IPS-NIHi7 (cell line): ENCODE measurements at regions not wholly inside any gene's neighbourhood (a gene's known extent, or its start where the extent isn't known, plus 50 kb on each side); places are given as distances from the start of the nearest gene placed in this dataset.

ENCODE experiments used
- DNase-seq: peaks from one replicate; pipeline ENCODE4 v3.0.0; 2012; ENCODE audit warnings: mixed read lengths; ENCODE audit errors: extremely low spot score

- DNase-seq = no peak
These were observed 79.0 kb upstream of the TCF7L2 start for GRCh38 chr10:112871021-112871420.

- no peak for DNase-seq
These were observed 77.3 kb upstream of the TCF7L2 start for GRCh38 chr10:112872728-112873127.

- no peak for DNase-seq
These were observed 76.5 kb upstream of the TCF7L2 start for GRCh38 chr10:112873541-112873940.

GRCh38 chr10:112874982-112875381 lies 75.1 kb upstream of the TCF7L2 start:
- DNase-seq = no peak

GRCh38 chr10:112875476-112876267 lies 74.4 kb upstream of the TCF7L2 start:
- no peak for DNase-seq

- DNase-seq = no peak
These were observed 69.2 kb upstream of the TCF7L2 start for GRCh38 chr10:112880633-112881530.

DNA sequence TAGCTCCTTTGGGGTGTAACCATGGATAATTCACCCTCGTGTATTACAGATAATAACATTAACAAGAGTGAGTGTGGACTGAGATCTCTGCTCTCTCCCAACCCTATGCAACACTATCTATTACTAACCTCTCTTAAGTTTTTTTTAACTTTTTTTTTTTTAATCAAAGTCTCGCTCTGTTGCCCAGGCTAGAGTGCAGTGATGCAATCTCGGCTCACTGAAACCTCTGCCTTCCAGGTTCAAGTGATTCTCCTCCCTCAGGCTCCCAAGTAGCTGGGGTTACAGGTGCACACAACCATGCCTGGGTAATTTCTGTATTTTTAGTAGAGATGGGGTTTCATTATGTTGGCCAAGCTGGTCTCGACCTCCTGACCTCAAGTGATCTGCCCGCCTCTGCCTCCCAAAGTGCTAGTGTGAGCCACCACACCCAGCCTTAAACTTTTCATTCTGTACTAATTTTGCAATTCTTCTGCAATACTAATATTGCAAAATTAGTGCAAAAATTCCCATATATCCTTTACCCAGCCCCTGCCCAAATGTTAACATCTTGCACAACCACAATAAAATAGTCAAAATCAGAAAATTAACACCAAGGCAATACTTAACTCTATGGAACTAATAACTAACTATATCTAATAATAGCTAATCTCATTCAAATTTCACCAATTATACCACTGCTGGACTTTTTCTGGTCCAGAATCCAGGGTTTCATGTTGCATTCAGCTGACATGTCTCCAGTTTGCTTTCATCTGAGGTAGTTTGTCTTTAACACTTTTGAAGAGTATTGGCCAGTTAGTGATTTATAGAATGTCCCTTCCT lies 66.5 kb upstream of the TCF7L2 start:
- DNase-seq = no peak

- no peak for DNase-seq
These were observed 65.9 kb upstream of the TCF7L2 start for GRCh38 chr10:112884179-112884504.

DNA sequence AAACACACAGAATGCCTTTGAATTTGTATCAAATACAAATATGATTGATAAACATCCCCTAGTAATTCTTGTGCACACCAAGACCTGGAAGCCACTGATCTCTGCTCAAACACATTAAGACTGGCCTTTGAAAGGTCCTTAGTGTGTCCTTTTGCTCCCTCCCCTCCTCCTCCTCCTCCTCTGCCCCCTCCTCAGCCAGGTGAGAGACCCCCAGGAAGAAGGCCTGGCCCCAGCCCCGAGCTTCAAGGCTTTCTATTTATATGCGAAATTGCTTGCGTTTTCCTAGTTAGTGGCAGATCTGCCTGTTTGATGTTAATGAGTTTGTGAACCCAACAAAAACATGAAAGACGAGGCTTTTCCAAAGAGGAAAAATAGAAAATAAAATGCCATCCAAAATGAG lies 63.6 kb upstream of the TCF7L2 start:
- no peak for DNase-seq

GRCh38 chr10:112887968-112888367 lies 62.1 kb upstream of the TCF7L2 start:
- no peak for DNase-seq

DNA sequence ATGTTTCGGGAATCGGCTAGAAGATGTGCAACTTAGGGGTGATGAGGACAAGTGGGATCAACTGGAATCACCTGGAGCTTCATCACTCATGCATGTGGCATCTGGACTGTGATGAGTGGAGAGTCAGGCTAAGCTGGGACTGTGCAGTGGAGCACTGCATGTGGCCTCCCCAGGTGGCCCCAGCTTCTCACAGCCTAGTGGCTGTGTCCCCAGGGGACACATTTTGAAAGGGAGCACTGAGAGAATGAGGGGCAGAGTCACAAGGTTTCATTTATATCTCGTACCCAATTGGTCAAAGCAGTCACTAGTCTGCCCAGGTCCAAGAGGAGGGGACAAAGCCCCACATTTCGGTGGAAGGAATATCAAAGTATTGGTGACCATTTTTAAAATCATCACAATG lies 54.8 kb upstream of the TCF7L2 start:
- DNase-seq = no peak

DNA sequence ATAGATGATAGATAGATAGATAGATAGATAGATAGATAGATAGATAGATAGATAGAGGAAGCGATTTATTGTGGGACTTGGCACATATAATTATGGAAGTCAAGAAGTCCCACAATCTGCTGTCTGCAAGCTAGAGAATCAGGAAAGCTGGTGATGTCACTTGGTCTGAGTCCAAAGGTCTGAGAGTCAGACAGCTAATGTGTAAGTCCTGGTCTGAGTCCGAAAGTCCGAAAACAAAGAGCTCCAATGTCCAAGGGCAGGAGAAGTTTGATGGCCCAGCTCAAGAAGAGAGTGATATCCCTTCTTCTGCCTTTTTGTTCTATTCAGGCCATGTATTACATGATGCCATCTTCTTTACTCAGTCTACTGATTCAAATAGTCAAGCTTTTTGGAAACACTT lies 53.8 kb upstream of the TCF7L2 start:
- DNase-seq = no peak

- no peak for DNase-seq
These were observed 53.3 kb upstream of the TCF7L2 start for GRCh38 chr10:112896722-112897121.

DNA sequence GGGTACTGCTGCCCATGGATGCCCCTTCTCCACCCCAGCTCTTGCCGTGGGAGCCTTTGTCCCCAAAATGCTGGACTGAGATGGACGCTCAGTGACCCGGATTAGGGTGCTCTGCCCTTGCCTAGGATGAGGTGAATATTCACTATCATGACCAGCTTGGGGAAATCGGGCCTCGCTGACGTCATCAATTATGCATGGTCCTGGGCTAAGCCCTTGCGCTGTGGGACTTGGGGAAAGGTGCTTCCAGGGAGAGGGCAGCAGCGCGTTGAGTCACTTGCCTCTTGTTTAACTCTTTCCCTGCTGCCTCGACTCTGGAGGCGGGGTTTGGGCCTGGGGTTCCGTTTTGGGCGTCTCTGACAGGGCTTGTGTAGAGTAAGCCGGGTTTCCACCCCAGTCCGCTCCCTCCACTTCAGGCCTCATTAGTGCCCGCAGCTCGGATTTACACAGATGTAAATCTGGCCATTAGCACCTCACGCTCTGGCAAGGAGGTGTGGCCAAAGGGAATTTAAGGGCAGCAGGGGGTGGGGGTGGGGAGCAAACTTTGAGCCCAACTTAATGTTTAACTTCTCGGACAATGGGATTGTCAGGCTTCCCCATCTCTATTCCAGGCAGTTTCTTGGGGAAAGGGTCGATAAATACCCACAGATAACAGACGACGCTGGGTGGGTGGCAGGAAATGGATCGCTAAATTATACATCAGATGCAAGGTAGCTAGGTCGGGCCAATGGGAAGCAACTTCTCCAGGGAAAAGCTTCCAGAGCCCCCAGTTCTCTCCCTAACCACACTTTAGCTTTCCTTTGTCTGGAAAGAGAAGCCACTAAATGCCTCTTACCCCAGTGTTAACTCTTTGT lies 51.3 kb upstream of the TCF7L2 start:
- peak; percentile 88 for DNase-seq

DNA sequence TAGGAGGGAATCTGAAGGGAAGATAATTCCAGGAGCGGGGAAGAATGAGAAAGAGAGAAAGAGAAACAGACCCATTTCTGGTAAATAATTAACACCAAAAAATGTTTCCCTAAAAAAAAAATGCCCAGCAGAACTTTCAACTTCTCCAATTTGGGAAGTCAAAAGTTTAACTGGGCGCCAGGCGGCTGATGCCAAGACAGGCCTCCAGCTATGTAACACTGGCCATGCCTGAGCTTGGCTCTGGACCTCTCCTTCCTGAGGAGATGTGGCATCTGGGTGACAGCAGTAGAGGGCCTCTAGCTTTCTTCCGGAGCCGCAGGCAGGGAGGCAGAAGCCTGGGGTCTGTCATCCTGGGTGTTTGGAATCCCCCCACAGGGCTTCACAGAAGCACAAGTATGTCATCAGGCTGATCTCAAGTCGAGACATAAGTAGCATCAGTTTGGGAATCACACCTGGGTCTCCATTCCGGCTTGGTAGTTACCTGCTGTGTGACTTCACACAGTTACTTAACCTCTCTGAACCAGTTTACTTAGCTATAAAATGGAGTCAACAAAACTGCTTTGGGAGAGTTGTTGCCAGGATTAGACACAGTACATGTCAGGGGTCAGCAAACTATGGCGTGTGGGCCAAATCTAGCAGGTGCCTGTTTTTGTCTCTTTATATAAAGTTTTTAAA lies 50.5 kb upstream of the TCF7L2 start:
- DNase-seq = no peak
